Esophagus squamous epithelium (tissue), 4 donors: ENCODE measurements at regions not wholly inside any gene's neighbourhood (a gene's known extent, or its start where the extent isn't known, plus 50 kb on each side); places are given as distances from the start of the nearest gene placed in this dataset.

ENCODE experiments used
- POLR2A ChIP-seq, 4 donors: fragments of 450-650 bp; IDR thresholded peaks; one replicate each; pipeline ENCODE4 v1.6.1; 2017; ENCODE audit warnings: antibody characterized with exemption in 4 of 4, mild to moderate bottlenecking in 4 of 4, moderate library complexity in 3 of 4
- TF ChIP-seq, protein P1 (sequence below), 6 experiments: fragments of 450-650 bp in 4 of 6; fragments of 200-600 bp in 2 of 6; sonication (generic) in 2 of 6; IDR thresholded peaks; one replicate each; pipeline ENCODE4 v1.5.1; 2016 to 2019; ENCODE audit warnings: antibody characterized with exemption in 6 of 6, mild to moderate bottlenecking in 4 of 6, moderate library complexity in 4 of 6

DNA sequence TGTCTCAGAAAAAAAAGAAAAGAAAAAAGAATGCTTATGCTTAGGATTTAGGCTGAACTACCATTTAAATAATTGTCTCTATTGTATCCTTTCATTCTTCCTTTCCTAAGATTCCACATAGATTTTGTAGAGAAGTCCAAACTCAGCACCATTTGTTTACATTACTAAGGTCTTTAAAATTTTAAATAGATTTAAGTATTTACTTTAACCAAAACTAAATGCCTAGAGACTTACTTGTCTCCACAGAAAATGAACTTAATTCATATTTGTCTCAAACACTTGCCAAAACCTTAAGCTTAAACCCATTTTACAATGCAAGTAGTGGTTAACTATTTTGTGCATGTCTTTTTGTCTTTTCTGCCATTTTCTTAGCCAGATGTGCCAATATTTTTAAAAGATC is 54.1 kb upstream of the ABI1 start:
- TF ChIP-seq, protein P1, sequence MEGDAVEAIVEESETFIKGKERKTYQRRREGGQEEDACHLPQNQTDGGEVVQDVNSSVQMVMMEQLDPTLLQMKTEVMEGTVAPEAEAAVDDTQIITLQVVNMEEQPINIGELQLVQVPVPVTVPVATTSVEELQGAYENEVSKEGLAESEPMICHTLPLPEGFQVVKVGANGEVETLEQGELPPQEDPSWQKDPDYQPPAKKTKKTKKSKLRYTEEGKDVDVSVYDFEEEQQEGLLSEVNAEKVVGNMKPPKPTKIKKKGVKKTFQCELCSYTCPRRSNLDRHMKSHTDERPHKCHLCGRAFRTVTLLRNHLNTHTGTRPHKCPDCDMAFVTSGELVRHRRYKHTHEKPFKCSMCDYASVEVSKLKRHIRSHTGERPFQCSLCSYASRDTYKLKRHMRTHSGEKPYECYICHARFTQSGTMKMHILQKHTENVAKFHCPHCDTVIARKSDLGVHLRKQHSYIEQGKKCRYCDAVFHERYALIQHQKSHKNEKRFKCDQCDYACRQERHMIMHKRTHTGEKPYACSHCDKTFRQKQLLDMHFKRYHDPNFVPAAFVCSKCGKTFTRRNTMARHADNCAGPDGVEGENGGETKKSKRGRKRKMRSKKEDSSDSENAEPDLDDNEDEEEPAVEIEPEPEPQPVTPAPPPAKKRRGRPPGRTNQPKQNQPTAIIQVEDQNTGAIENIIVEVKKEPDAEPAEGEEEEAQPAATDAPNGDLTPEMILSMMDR (IDR thresholded peaks at IDR 0.05) = no peak
- TF ChIP-seq POLR2A (IDR thresholded peaks at IDR 0.05) = no peak
